Erythroblast (primary cell): ENCODE measurements at regions not wholly inside any gene's neighbourhood (a gene's known extent, or its start where the extent isn't known, plus 50 kb on each side); places are given as distances from the start of the nearest gene placed in this dataset.
"Not testable (repeated sequence)": the region's sequence is repeated elsewhere in the genome, so short reads cannot be mapped to it uniquely, and the experiment has no call there.

Source experiments
- DNase-seq, 2 experiments: peaks; one replicate each; lab custom pipeline; 2025; lab: John Stamatoyannopoulos, UW
- GATA1 ChIP-seq: IDR thresholded peaks from 2 replicates; pipeline ENCODE4 v1.6.1; 2011; ENCODE audit warnings: low read depth, mild to moderate bottlenecking, control low read depth, low read length, moderate library complexity
- POLR2A ChIP-seq: IDR thresholded peaks from 2 replicates; pipeline ENCODE4 v1.6.1; 2011; ENCODE audit warnings: mild to moderate bottlenecking, low read length

- DNase-seq = not testable (repeated sequence)
These were observed 62.8 kb downstream of the SCP2D1 start for GRCh38 chr20:18876394-18876793.

GRCh38 chr20:18879262-18879661 lies 65.7 kb downstream of the SCP2D1 start:
- TF ChIP-seq GATA1 = no peak
- no peak for TF ChIP-seq POLR2A

GRCh38 chr20:18886756-18887155 lies 73.2 kb downstream of the SCP2D1 start:
- TF ChIP-seq POLR2A (no peak), GATA1 (no peak)
- no peak for DNase-seq

More at GRCh38 chr20:18879262-18879661, 65.7 kb downstream of the SCP2D1 start:
- DNase-seq = no peak

- no peak for TF ChIP-seq GATA1
- TF ChIP-seq POLR2A = no peak
- no peak for DNase-seq
These were observed 88.6 kb downstream of the SCP2D1 start for GRCh38 chr20:18901980-18902737.

- DNase-seq = no peak
- TF ChIP-seq GATA1 (no peak), POLR2A (no peak)
These were observed 90.6 kb downstream of the SCP2D1 start for GRCh38 chr20:18904192-18904591.

- no peak for DNase-seq
- TF ChIP-seq POLR2A (no peak), GATA1 (no peak)
These were observed 91.0 kb downstream of the SCP2D1 start for GRCh38 chr20:18904624-18905023.

- DNase-seq = no peak
- no peak for TF ChIP-seq POLR2A
- TF ChIP-seq GATA1 = no peak
These were observed 92.5 kb downstream of the SCP2D1 start for GRCh38 chr20:18906046-18906445.

GRCh38 chr20:18907353-18907752 lies 93.8 kb downstream of the SCP2D1 start:
- no peak for TF ChIP-seq POLR2A
- no peak for TF ChIP-seq GATA1
- DNase-seq = no peak

- TF ChIP-seq POLR2A (no peak), GATA1 (no peak)
- no peak for DNase-seq
These were observed 94.5 kb downstream of the SCP2D1 start for GRCh38 chr20:18908109-18908508.

GRCh38 chr20:18909254-18909653 lies 95.7 kb downstream of the SCP2D1 start:
- no peak for DNase-seq

GRCh38 chr20:18913701-18914100 lies 100.1 kb downstream of the SCP2D1 start:
- TF ChIP-seq GATA1 = no peak
- no peak for TF ChIP-seq POLR2A
- DNase-seq = no peak

More at GRCh38 chr20:18909254-18909653, 95.7 kb downstream of the SCP2D1 start:
- TF ChIP-seq GATA1 = no peak
- TF ChIP-seq POLR2A = no peak

- DNase-seq = no peak
- TF ChIP-seq GATA1 (no peak), POLR2A (no peak)
These were observed 101.2 kb downstream of the SCP2D1 start for GRCh38 chr20:18914796-18915195.

- DNase-seq = no peak
- TF ChIP-seq GATA1 = no peak
- no peak for TF ChIP-seq POLR2A
These were observed 103.5 kb downstream of the SCP2D1 start for GRCh38 chr20:18916886-18917750.

GRCh38 chr20:18919996-18920395 lies 106.4 kb downstream of the SCP2D1 start:
- TF ChIP-seq GATA1 (no peak), POLR2A (no peak)
- no peak for DNase-seq
